Skeletal muscle satellite cell (primary cell): ENCODE measurements at regions not wholly inside any gene's neighbourhood (a gene's known extent, or its start where the extent isn't known, plus 50 kb on each side); places are given as distances from the start of the nearest gene placed in this dataset.
"Not testable (repeated sequence)": the region's sequence is repeated elsewhere in the genome, so short reads cannot be mapped to it uniquely, and the experiment has no call there.

Source experiments
- H3K27me3 ChIP-seq: 2 replicates; pipeline ENCODE4 v1.7.0; 2013; ENCODE audit warnings: low read length; ENCODE audit not compliant: control insufficient read depth, insufficient read depth
- H3K36me3 ChIP-seq: 2 replicates; pipeline ENCODE4 v1.7.0; 2013; ENCODE audit warnings: mild to moderate bottlenecking, control low read depth, low read length; ENCODE audit not compliant: insufficient read depth
- H3K4me1 ChIP-seq: 2 replicates; pipeline ENCODE4 v1.7.0; 2013; ENCODE audit warnings: low read length; ENCODE audit not compliant: control insufficient read depth, insufficient read depth
- H3K4me2 ChIP-seq: 2 replicates; pipeline ENCODE4 v1.7.0; 2013; ENCODE audit warnings: mild to moderate bottlenecking, low read length
- H3K4me3 ChIP-seq: 2 replicates; pipeline ENCODE4 v1.7.0; 2013; ENCODE audit warnings: low read length
- H3K9ac ChIP-seq: 2 replicates; pipeline ENCODE4 v1.7.0; 2013; ENCODE audit warnings: mild to moderate bottlenecking, low read depth, low read length, moderate library complexity
- H3K9me3 ChIP-seq: replicated peaks from 2 replicates; pipeline ENCODE4 v1.7.0; 2013; ENCODE audit warnings: mild to moderate bottlenecking, control low read depth, low read length

DNA sequence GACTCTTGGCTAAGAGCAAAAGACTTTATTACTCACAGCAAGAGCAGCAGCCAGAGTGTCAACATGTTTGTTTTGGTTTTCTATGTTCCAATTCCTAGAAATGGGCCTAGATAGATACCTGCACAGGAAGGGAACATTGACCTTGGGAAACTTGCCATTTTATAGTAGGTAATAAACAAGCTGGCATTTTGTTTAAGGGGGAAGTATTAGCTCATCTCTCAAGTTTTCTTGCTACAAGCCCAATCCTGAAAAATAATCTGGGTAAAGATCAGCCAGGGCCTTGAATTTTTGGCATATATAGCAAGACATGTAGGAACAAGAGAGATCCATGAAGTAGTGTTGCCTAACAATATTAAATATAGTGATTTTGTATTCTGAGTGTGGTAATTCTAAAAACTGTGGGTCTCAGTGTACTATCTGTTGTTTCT, 51.4 kb upstream of the RGL1 start:
- no peak overlapping the region for H3K9ac ChIP-seq
- no peak overlapping the region for H3K4me3 ChIP-seq
- peaks cover 18% of the 10 kb centered on the region for H3K4me1 ChIP-seq
- H3K4me2 ChIP-seq, result no peak overlapping the region
- no peaks in the 10 kb centered on the region for H3K36me3 ChIP-seq
- H3K9me3 ChIP-seq, result no peaks in the 10 kb centered on the region
- H3K27me3 ChIP-seq, result no peaks in the 10 kb centered on the region

DNA sequence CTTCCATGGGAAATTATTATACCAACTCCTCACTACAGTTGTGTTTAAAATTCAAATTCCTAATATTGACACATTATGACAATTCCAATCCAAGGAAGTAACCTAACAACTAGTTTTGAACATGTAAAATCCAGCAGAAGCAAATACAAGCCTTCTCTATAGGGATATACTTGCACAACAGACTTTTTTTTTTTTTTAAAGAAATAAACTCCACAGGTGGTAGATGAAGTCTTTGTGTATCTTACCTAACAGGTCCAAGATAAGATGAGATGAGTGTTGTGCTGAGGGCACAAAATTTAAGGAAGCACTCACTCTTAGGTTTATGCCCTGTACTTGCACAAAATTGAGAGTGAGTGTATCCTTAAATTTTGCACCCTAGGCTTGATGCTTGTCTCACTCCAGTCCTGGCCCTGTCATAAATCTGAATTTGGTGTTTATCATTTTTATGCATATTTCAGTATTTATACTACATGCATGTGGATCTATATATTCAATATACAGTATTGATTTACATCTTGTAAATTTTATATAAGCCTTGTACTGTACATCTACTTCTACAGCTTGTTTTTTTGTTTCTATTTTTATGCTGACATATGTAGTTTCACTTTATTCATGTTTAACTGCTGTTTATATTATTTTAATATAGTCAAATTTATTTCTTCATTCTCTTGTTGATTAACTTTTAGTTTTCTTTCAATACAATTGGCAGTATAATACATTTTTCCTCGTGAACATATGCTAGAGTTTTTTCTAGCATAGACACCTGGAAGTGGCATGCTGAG, 60.6 kb upstream of the RGL1 start:
- H3K4me1 ChIP-seq, result no peaks in the 10 kb centered on the region
- no peak overlapping the region for H3K9ac ChIP-seq
- H3K27me3 ChIP-seq, result no peaks in the 10 kb centered on the region
- no peak overlapping the region for H3K4me2 ChIP-seq
- H3K36me3 ChIP-seq, result no peaks in the 10 kb centered on the region
- no peaks in the 10 kb centered on the region for H3K9me3 ChIP-seq
- no peak overlapping the region for H3K4me3 ChIP-seq

- Histone ChIP-seq H3K36me3 (no peaks in the 10 kb centered on the region), H3K9ac (no peak overlapping the region), H3K4me3 (no peak overlapping the region), H3K4me2 (no peak overlapping the region), H3K9me3 (no peaks in the 10 kb centered on the region), H3K27me3 (no peaks in the 10 kb centered on the region), H3K4me1 (no peaks in the 10 kb centered on the region)
Observed at GRCh38 chr1:183742355-183742754, 62.6 kb upstream of the RGL1 start.

DNA sequence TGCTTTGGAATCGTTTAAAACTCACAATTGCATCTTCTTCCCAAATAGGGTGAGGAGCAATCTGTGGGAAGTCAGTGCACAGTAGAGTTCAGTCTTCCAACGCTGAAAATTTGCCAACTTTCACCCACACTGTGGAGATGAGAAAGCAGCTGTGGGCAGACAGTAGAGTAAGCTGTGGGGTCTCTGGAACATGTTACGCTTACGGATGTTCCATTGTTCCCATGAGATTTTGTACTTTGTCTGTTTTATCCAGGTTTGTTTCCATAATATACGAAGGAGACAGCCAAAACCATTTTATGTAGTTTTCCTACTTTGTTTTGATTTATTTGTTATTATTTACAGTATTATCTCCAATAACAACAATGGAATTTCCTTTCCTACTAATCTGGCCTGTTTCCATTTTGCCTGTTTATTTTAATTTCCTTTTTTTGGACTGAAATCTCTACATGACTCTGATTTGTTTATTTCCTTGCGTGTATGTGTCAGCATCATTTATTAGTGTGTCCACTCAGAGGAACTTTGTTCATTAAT, 65.1 kb upstream of the RGL1 start:
- no peaks in the 10 kb centered on the region for H3K9me3 ChIP-seq
- no peak overlapping the region for H3K4me2 ChIP-seq
- no peaks in the 10 kb centered on the region for H3K36me3 ChIP-seq
- H3K9ac ChIP-seq, result no peak overlapping the region
- H3K4me3 ChIP-seq, result no peak overlapping the region
- peaks cover 3% of the 10 kb centered on the region for H3K4me1 ChIP-seq
- H3K27me3 ChIP-seq, result no peaks in the 10 kb centered on the region

DNA sequence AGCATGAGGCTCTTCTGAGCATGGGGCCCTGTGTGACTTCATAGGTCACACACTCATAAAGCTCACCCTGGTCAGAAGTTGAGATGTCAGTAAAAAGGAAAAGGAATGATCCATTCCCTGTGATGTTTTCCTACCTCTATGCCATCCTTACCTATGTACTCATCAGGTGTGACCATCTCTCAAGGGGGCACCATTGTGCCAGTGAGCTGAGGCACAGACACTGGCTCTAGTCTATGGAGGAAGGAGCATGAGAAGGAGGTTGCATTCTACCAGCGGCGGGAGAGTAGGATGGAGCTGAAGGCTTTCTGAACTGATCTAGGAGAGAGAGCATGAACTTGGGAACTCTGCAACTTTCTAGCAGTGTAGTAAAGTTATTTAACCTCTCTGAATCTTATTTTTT, 65.8 kb upstream of the RGL1 start:
- Histone ChIP-seq H3K9ac (no peak overlapping the region), H3K4me2 (no peak overlapping the region), H3K36me3 (no peaks in the 10 kb centered on the region)

GRCh38 chr1:183737916-183738315, 67.0 kb upstream of the RGL1 start:
- H3K4me3 ChIP-seq, result not testable (repeated sequence)

More for the DNA sequence above, 65.8 kb upstream of the RGL1 start:
- H3K9me3 ChIP-seq, result no peaks in the 10 kb centered on the region
- H3K4me1 ChIP-seq, result peaks cover 7% of the 10 kb centered on the region
- H3K4me3 ChIP-seq, result no peak overlapping the region
- no peaks in the 10 kb centered on the region for H3K27me3 ChIP-seq

GRCh38 chr1:183736343-183736742, 68.6 kb upstream of the RGL1 start:
- H3K9ac ChIP-seq, result no peak overlapping the region
- H3K27me3 ChIP-seq, result no peaks in the 10 kb centered on the region
- H3K4me2 ChIP-seq, result no peak overlapping the region
- H3K9me3 ChIP-seq, result no peaks in the 10 kb centered on the region
- H3K4me1 ChIP-seq, result peaks cover 7% of the 10 kb centered on the region
- H3K4me3 ChIP-seq, result no peak overlapping the region
- H3K36me3 ChIP-seq, result no peaks in the 10 kb centered on the region

More at GRCh38 chr1:183737916-183738315, 67.0 kb upstream of the RGL1 start:
- not testable (repeated sequence) for H3K27me3 ChIP-seq, H3K9ac ChIP-seq, H3K4me2 ChIP-seq, H3K4me1 ChIP-seq, H3K36me3 ChIP-seq, H3K9me3 ChIP-seq

DNA sequence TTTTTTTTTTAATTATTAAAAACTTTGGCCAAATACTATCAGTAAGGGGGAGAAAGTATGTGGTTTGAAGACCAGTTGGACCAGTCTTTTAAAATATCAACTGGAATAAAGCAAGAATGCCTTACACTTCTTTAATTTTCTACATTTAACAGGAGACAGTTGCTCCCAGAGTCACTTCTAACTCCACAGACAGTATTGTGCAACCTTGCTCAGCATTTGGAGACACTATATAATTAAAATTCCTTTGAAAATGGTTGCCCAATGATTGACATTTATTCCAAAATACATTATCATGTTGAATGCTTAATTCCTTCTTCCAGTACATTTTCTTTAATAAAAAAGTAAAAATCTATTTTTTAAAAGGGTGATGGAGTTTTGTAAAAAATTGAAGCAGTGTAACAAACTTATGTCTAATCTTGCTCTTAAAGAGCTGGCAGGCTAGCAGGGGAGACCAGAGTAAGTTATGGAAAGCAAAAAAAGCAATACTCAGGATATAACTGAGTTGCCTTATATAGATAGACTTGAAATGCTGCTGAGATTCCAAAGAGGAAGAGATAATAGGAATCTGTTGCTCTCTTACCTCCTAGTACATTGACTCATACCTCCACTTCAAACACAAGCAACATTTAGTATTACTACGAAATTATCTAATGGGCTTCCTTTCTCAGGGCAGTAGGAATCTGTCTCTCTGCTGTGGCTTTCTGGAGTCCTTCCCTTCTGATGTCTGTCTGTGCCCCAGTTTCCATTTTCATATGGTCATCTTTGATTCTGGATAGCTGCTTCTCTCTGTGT, 69.7 kb upstream of the RGL1 start:
- Histone ChIP-seq H3K4me3 (no peak overlapping the region), H3K4me1 (peaks cover 7% of the 10 kb centered on the region), H3K36me3 (no peaks in the 10 kb centered on the region), H3K4me2 (peak overlapping the region; percentile 37), H3K9ac (no peak overlapping the region), H3K27me3 (no peaks in the 10 kb centered on the region), H3K9me3 (no peaks in the 10 kb centered on the region)

DNA sequence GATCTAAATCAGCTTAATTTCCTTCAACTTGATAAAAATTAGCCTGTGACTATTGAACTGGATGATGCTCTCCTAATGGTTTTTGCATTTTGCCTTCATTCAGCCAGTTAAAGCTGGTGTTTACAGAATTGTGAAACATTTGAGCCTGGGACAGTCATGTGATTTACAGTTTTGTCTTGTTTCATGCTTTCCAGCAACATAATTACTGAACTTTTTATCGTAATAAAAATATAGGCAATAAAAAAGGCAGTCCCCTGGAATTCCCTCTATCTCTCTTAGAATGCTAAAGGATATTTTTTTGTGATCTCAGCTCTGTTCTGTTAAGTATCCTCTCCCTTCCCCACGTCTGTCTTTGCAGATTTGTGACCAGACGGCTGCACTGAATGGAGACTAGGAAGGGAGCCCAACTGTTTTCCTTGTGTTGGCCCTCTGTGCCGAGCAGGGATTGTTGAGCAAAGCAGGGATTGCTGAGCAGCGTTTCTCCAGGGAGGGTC, 70.3 kb upstream of the RGL1 start:
- Histone ChIP-seq H3K4me3 (no peak overlapping the region), H3K4me1 (peaks cover 7% of the 10 kb centered on the region), H3K27me3 (no peaks in the 10 kb centered on the region), H3K36me3 (no peaks in the 10 kb centered on the region), H3K9ac (no peak overlapping the region), H3K4me2 (peak overlapping the region; percentile 37), H3K9me3 (no peaks in the 10 kb centered on the region)

DNA sequence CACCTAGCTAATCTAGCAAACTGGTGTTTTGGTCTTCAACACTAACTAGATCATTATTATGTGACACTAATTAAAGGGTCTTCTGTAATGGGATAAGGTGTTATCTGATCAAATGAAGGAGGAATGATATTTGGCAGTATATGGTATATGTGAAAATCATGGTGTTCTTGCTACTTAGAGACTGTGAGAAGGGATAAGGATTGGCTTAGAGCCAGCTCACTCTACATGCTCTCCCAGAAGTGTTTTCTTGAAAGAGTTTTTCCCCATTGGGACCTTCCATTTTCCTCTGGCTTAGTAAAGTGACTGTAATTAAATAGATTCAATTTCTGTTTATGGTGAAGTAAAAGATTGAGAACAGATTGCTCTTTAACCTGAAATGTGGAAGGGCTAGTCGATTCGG, 71.2 kb upstream of the RGL1 start:
- Histone ChIP-seq H3K4me3 (no peak overlapping the region), H3K9ac (no peak overlapping the region), H3K27me3 (no peaks in the 10 kb centered on the region), H3K4me2 (no peak overlapping the region), H3K4me1 (peaks cover 7% of the 10 kb centered on the region), H3K9me3 (no peaks in the 10 kb centered on the region), H3K36me3 (no peaks in the 10 kb centered on the region)

- Histone ChIP-seq H3K4me2 (no peak overlapping the region), H3K9me3 (no peaks in the 10 kb centered on the region), H3K9ac (no peak overlapping the region), H3K4me1 (peaks cover 7% of the 10 kb centered on the region), H3K4me3 (no peak overlapping the region), H3K27me3 (no peaks in the 10 kb centered on the region), H3K36me3 (no peaks in the 10 kb centered on the region)
Observed at GRCh38 chr1:183732236-183732880, 72.6 kb upstream of the RGL1 start.
